Activated naive CD4-positive, alpha-beta T cell (primary cell): ENCODE measurements at regions not wholly inside any gene's neighbourhood (a gene's known extent, or its start where the extent isn't known, plus 50 kb on each side); places are given as distances from the start of the nearest gene placed in this dataset.

Source experiments
- DNase-seq, 4 experiments: peaks; one replicate each; lab custom pipeline; 2025; lab: John Stamatoyannopoulos, UW

- DNase-seq = no peak
Observed at GRCh38 chrX:107560980-107561379, 67.3 kb upstream of the PRPS1 start.

- no peak for DNase-seq
Observed at GRCh38 chrX:107561468-107562215, 66.7 kb upstream of the PRPS1 start.

GRCh38 chrX:107562482-107562881 lies 65.8 kb upstream of the PRPS1 start:
- DNase-seq = no peak

- DNase-seq = no peak
Observed at GRCh38 chrX:107563824-107564223, 64.5 kb upstream of the PRPS1 start.

- DNase-seq = no peak
Observed at GRCh38 chrX:107565015-107565414, 63.3 kb upstream of the PRPS1 start.

GRCh38 chrX:107565931-107566603 lies 62.2 kb upstream of the PRPS1 start:
- DNase-seq = no peak

GRCh38 chrX:107566604-107567262 lies 61.6 kb upstream of the PRPS1 start:
- DNase-seq = no peak

- no peak for DNase-seq
Observed at GRCh38 chrX:107567370-107567769, 60.9 kb upstream of the PRPS1 start.

- DNase-seq = no peak
Observed at GRCh38 chrX:107571296-107571998, 56.9 kb upstream of the PRPS1 start.

- DNase-seq = no peak
Observed at GRCh38 chrX:107573016-107573415, 55.3 kb upstream of the PRPS1 start.

GRCh38 chrX:107574054-107574683 lies 54.1 kb upstream of the PRPS1 start:
- no peak for DNase-seq

- DNase-seq = no peak
Observed at GRCh38 chrX:107574711-107575110, 53.6 kb upstream of the PRPS1 start.

GRCh38 chrX:107576392-107576791 lies 51.9 kb upstream of the PRPS1 start:
- DNase-seq = no peak

GRCh38 chrX:107576841-107577240 lies 51.5 kb upstream of the PRPS1 start:
- DNase-seq = no peak

GRCh38 chrX:107577933-107578332 lies 50.4 kb upstream of the PRPS1 start:
- DNase-seq = no peak
